NCI-H2107 treated with DMSO at 0.1 percent for 48 hours (cell line): ENCODE measurements at regions not wholly inside any gene's neighbourhood (a gene's known extent, or its start where the extent isn't known, plus 50 kb on each side); places are given as distances from the start of the nearest gene placed in this dataset.

Experiments used
- DNase-seq: peaks from one replicate; lab custom pipeline; 2025; ENCODE audit not compliant: unreplicated experiment; lab: John Stamatoyannopoulos, UW

DNA sequence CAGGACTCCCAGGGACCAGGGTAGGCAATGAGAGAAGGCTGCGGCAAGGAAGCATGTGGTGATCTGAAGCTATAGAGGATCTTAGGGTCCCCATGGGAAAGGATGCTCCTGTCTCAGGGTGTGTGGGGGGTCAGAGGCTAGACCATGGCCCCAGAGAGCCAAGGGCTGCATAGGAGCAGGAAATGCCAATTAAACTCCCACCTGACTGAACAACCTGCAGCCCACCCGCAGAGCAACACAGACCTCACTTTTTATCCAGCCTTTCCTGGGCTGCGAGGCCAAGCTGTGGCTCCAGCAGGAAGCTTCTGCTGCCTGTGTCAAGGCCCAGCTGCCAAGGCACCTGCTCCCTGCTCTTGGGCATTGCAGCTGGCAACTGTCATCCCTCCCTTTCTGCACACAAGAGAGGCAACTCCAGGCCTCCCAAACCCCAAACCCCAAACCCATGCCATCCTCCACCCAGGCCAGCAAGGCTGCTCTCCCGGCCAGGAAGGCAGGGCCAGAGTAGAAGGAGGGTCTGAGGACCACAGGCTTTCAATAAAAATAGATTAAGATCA lies 290.1 kb downstream of the FOXO1 start:
- peak; percentile 8 for DNase-seq

DNA sequence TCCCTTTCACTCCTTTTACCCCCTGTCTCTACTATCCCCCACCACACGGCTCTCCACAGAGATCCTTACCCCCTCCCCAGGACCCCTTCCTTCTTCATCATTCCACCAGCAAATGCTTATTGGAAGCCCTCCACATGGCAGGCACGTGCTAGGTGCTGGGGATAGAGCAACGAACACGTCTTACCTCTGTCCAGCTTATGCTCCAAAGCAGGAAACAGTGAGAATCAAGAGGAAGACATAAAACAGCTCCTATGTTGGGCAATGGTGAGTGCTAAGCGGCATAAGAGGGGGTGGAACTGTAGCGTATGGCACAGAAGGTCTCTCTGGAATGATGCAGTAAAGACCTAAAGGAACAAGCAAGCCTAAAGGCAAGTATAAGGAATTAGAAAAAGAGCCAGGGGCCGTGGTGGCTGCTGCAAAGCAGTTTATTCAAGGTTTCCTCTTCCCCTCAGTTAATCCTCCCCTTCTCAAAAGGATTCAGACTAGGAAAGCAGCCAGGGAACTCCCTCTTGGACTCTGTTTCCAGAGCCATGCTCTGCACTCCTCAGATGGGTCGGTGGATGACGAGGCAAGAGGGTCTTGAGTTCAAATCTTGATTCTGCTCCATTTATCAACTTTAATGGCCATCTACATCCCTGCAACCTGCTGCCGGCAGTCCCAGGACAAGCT lies 289.4 kb downstream of the FOXO1 start:
- DNase-seq = no peak

DNA sequence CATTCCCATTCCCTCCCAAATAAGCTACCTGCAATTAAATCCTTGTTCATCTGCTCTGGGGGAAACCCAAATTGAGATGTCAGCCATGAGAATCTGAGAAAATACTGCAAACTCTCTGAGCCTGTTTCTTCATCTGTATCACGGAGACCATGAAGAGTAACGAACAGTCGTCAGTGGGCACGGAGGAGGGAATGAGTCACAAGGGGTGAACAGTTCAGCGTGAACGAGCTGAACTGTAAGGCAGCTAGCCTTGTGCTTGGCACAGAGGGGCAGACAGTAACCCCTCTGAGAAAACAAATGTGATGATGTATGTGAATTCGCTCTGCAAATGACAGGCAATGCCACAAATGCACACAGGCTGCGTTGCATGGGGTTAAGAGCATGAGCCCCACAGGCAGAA lies 288.7 kb downstream of the FOXO1 start:
- DNase-seq = no peak

DNA sequence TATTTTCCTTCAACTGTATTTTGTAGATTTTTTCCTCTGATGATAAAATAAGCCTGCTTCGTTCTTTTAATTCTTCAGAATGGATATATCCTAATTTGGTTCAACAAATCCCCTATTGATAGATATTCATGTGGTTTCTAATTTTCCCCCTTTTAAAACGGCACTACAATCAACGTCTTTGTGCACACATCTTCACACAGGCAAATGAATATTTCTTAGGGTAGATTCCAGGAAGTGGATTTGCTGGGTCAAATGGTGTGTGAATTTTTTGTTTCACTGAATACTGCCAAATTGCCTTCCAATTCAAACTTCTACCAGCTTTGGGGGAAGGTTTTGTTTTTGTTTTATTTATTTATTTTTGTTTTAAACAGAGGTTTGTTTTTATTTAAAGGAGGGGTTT lies 287.2 kb downstream of the FOXO1 start:
- no peak for DNase-seq

DNA sequence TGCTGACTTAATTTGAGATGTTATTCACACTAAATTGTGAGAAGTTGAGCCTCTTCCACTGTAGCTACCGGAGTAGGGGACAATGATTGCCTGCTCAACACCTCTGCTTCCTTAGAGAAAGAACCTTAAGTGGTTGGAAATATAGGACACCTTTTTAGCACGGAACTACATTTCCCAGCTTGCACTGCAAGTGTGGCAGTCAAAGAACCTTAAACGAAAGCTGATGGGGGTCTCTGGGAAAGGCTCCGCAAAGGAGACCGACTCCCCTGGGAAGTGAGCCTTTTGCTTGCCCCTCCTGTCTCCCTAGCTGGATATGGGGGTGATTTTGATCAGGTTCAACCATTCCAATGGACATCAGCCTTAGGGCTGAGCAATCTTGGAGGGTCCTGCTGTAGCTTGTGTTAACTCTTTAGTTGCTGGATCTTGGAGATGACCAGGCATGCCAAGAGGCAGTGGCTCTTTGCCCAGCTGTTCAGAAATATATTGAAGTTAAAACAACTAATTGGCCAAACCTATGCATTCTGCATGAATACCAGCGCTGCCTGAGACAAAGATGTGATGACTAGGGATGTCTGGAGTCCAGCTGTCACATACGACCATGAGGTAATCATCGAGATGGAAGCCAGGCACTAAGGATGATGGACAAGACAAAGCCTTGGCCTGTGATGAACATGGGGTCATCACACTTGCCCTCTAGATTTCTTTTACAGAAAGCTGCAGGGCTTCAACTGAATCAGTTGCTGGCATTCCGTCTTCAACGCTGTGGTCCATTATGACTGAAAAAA lies 286.5 kb downstream of the FOXO1 start:
- no peak for DNase-seq

DNA sequence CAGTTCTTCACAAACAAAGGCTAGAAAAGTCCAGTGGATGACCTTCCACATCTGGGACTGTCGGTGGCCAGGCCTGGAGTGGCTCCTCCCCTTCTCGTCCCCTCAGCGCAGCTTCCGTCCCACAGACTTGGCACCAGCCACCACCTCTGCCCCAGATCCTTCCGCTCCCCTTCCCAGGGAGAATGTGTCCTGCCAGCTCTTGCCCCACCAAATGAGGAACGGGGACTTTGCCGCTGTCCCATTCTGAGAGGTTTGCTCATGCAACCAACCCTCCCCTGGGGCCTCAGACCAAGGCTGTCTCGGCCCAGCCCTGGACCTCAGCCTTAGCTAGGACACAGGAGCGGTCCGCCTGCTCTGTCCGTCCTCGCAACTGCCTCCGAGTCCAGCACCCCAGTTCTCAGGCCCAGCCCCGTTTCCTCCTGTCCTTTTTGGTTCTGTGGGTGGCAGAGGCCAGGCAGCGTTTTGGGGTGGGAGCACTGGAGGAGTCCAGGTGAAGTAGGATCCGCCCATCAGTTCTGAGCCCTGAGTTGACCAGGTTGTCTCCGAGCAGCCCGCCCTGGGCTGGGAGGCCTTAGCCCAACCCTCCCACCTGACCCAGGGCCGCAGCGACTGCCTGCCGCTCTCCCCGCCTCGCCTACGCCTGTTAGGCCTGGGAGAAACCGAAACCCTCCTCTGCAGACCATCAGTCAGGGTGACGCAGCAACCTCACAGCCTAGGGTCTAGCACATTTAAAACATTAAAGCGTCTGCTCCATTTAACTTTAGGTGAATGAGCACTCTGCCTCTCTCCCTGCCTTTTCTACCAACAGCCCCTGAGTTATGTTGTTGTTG lies 284.3 kb downstream of the FOXO1 start:
- DNase-seq = no peak

DNA sequence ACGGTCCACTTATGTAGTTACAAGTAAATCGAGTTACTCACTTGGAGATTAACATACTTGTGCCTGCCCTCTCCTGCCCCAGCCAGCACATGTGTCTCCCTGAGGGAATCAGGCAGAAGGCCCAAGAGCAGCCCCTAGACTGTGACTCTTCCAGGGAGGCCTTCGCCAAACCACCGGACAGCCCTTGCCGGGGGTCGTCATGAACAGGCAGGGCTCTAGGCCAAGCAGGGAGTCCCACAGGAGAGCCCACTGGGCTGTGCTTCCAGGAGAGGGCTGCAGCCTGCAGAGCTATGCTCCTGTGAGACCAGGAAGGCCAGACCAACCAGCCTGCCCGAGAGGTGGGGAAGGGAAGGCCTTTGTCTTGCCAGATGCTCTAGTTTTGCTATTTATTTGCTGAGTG lies 283.3 kb downstream of the FOXO1 start:
- DNase-seq = no peak

DNA sequence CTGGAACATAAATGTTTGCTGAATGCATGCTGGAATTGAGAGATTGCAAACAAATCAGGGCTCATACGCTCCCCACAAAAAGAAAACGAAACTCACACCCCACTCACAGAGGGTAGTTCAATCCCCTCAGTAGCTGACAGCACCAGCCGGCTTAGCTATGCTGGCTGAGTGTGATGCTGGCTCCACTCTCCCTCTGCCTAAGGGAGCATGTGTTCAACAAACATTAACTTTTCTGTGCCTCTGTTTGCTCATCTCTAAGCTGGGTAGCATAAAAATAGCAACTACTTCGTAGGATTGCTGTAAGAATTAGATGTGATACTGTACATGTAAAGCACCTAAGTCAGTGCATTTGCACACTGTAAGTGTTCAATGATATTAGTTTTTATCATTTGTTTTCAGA lies 282.6 kb downstream of the FOXO1 start:
- DNase-seq = no peak

DNA sequence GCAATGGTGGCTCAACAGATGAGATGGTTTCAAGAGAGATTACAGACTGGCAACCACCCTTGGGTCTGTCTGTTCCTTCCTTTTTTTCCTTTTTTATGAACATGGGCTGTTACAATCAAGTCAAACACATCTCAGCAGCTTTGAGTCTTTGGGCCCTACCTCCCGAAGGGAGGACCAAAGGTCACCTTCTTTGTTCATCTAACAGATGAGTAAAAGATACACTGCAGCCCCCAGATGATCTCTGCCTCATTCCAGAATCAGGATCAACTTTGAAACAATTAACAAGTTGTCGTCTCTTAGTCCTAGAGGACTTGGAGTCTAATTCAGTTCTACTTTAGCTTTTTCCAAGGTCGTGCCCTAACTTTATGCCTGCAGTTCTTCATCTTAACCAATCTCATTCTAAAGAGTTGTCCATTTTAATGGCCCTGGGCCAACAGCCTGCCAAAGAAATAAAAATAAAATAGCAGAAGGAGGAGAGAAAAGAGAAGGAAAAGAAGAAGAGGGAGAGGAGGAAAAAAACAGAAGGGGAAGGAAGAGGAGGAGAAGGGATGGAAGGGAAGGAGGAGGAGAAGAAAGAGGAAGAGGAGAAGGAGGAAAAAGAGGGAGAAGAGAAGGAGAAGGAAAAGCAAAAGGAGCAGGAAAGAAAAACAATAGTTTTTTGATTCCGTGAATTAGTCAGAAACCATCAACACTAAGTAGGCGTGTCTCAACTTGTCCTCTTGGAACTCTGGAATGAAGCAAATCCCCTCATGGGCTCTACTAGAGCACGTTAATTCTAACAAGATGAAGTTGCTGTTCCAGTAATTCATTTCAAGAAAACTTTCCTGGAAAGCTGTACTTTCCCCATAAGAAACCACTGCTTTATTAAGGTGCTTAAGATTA lies 281.2 kb downstream of the FOXO1 start:
- no peak for DNase-seq

DNA sequence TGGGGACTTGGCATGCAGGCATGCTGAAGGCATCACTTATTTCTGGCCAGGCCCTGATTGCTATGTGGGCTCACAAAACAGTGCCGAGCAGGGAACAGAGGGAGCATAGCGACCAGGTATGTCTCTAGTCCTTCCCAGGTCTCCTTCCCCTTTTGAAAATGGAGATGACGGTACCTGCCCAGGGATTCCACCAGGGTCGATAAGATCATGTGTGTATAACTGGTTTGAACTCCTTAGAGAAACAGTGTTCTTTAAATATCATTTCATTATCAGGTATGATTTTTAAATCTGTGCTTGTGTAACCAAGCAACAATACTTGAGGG lies 280.6 kb downstream of the FOXO1 start:
- DNase-seq = no peak

DNA sequence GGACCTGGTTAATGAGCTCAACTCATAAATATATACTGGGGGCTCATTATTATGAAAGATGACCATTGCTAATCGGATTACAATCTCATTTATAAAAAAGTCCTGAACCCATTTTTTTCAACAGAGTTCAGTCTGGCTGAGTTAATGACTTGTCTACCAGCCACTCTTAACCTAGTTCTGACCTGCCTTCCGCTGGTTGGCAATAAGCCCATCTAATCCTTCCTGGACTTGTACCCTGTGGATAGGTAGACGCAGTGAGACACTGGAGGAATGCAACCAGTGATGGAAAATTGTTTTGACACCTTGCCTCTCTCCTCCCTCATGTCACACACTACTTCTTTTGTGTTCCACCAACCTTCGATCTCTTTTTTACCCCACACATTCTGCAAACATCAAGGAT lies 279.9 kb downstream of the FOXO1 start:
- DNase-seq = no peak

DNA sequence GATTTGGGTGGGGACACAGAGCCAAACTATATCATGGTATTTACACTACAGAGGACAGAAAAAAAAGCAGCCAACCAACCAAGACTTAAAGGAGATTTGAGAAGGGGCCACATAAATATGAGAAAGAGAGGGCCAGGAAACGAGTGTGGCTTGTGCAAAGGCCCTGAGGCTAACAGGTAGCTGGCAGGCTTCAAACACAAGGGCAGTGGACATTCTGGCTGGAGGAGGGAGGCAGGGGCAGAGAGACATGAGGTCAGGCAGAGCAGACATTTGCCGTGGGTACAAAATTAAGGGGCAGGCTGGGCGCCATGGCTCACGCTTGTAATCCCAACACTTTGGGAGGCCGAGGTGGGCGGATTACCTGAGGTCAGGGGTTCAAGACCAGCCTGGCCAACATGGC lies 278.7 kb downstream of the FOXO1 start:
- DNase-seq = no peak

DNA sequence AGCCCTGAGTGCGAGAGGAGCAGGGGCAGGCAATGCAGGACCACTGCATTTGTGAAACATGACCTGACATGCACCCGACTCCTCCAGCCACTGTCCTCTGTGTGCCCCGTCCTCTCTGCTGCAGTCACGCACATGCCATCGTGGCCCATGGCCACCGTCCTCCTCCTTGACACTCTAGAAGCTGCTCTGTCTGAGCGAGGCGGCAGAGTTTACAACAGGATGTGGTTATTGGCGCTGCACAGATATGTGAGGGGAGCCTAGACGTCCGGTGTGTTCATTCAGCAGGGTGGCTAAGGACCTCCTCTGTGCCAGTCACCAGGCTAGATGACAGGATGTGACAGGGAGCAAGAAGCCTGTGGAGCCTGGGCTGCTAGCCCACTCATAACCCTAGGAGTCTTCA lies 277.8 kb downstream of the FOXO1 start:
- DNase-seq = no peak

DNA sequence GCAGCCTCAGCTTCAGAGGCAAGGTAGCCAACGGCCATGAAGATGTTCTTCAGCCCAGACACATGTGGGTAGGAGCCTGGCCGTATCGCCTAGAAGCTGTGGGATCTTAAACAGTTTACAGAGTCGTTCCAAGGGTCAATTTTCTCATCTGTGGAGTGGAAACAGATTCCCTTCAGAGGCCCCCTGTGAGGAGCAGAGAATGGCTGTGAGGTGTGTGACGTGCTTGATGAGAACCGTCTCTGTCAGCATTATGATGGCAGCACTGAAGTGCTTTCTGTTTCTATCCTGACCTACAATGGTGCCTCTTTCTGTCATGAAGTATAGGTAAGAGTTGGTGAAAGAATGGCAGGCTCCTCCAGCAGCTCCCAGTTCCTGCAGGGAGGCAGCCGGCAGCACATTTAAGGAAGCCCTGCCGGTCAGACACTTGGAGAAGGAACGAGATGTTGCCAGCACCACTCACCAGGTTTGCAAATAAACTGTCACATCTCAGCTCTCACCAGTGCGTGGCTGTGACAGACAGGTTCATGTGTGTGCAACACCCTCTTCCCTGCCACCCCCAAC lies 277.3 kb downstream of the FOXO1 start:
- DNase-seq = no peak

DNA sequence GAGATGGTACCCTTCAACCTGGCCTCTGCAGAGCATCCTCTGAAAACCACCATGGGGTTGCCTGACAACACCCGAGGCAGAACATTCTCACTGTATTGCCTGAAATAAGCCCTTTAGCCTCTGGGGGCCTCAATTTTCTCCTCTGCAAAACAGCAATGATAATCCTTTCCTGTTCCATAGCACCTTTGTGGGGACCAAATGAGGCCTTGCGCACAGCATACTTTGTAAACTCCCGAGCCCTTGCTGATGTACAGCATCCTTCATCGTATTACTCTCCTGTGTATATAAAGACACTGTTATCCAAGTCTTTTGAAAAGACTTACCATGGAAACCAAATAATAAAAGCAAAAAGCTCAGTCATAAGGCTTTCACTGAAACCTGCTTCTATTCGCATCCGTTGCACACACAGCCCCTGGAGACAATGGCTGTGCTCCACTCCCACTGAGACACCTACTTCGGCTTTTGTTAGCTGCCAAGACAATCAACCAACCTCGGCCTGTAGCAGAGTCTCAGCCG lies 276.0 kb downstream of the FOXO1 start:
- no peak for DNase-seq

DNA sequence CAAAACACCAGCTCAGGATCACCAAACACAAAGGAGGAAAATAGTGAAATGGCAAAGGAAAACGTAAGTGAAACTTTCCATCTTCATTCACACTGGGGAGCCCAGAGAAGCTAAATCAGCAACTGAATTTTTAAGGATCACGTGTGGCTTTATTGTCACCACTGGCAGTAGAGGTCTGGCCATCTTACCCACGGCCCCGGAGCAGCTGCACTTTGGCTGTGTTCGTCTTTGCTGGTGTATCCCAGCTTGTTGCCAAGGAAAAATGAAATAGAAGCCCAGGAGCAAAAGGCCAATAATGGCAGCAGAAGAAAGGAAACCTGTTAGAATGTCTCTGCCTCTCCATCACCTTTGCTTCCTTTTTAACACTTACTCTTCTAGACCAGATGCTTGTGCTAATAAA lies 274.7 kb downstream of the FOXO1 start:
- DNase-seq = no peak

DNA sequence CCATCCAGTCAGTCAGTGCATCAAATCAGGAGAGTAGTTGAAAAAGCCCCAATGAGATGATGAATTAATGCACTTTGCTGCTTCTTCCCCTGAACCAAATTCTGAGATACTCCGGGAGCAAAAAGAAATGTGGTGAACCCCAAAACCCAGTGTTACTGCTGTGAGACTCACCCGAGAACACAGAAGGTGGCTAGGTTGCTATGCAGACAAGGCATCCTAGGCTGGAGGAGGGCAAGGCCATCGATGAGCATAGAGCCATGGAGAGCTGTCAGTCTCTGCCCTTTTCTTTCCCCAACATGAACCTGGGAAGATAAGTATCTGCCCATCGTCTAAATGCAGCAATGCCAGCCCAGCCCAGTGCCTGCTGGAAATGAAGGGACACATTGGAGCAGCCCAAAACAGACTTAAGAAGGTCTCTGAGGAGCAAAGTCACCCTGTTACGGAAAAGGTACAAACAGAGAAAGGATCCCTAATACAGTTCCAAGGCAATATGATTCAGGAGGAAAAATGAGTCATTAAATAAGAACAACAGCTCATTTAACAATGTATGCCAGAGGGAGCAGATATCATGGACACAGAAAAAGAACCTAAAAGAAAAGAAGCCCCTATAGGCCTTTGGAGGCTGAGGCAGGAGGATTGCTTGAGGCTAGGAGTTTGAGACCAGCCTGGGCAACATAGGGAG lies 272.0 kb downstream of the FOXO1 start:
- no peak for DNase-seq

DNA sequence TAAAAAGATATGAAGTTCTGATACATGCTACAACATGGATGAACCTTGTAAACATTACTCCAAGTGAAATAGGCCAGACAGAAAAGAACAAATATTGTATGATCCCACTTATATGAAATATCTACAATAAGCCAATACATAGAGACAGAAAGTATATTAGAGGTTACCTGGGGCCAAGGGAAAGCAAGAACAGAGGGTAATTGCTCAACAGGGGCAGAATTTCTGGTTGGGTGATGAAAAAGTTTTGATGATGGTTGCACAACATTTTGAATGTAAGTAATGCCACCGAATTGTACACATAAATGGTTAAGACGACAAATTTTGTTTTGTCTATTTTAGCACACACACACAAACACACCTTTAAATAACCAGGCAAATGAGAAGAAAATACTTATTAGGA lies 268.4 kb downstream of the FOXO1 start:
- no peak for DNase-seq

DNA sequence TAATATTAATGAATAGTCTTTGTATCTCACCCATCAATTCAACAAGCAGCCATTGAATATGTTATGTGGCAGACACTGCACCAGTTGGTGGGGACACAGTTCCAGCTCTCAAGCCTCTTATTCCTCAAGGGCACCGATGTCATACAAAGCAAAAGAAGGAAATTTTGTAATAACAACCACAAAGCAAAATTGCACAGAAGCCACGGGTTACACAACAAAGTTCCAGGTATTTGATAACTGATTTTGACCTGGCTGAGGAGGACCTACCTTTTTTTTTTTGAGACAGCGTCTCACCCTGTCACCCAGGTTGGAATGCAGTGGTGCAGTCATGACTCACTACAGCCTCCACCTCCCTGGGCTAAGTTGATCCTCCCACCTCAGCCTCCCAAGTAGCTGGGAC lies 266.7 kb downstream of the FOXO1 start:
- no peak for DNase-seq
